Pancreas (tissue), 10 donors: ENCODE measurements at regions not wholly inside any gene's neighbourhood (a gene's known extent, or its start where the extent isn't known, plus 50 kb on each side); places are given as distances from the start of the nearest gene placed in this dataset.

ENCODE experiments used
- ATAC-seq, 4 donors: fragments of 200-7000 bp; cut with Tn5 transposase; one replicate each; pipeline versions ENCODE4 v1.8.0 to v1.9.1; 2020; ENCODE audit warnings: mild to moderate bottlenecking in 4 of 4, moderate library complexity in 4 of 4
- DNase-seq, 6 donors: peaks; one replicate each; pipeline ENCODE4 v3.0.0-alpha.2; 2020
- FAIRE-seq: peaks from 2 replicates; lab custom pipeline; 2012; peaks lifted over from hg19 to GRCh38; lab: Jason Lieb, UNC
- H3K27ac ChIP-seq, 4 donors: fragments of 200-600 bp; sonication (generic); 1 replicate in 3 of 4; 2 replicates in 1 of 4; pipeline versions ENCODE4 v1.5.0 to v1.8.0; 2020
- H3K27me3 ChIP-seq, 4 donors: fragments of 200-600 bp; one replicate each; pipeline ENCODE4 v1.8.0; 2021
- H3K36me3 ChIP-seq, 3 donors: fragments of 200-600 bp; sonication (generic) in 1 of 3; one replicate each; pipeline versions ENCODE4 v1.5.0 to v1.8.0; 2020 to 2021
- H3K4me1 ChIP-seq, 3 donors: fragments of 200-600 bp; one replicate each; pipeline ENCODE4 v1.8.0; 2021
- H3K4me3 ChIP-seq, 4 donors: fragments of 200-600 bp; sonication (generic) in 2 of 4; one replicate each; pipeline versions ENCODE4 v1.5.0 to v1.8.0; 2020 to 2021
- H3K9me3 ChIP-seq, 4 donors: fragments of 200-600 bp; one replicate each; pipeline ENCODE4 v1.8.0; 2021
- CTCF ChIP-seq, 4 donors: fragments of 200-600 bp; sonication (generic) in 3 of 4; IDR thresholded peaks; one replicate each; pipeline versions ENCODE4 v1.5.0 to v1.8.0; 2021; ENCODE audit warnings: antibody characterized with exemption in 4 of 4
- whole genome bisulfite sequencing, 2 donors: extraction: QIAGEN DNeasy Blood & Tissue Kit; methylation state at CpG; one replicate each; pipeline ENCODE4 v1.1.7; 2013; 5-methylcytosine and 5-hydroxymethylcytosine counted together
- intact Hi-C, 3 donors: fragments of 100-400 bp; cut with DNase I; formaldehyde crosslinking; loops; one replicate each; pipeline versions ENCODE4 v1.11.1 to v1.14.2; 2022
- donor health status: healthy with polysubstance abuse.
- donor health status: DM: no; HTN: no; CAD: no; lungs with moderate emphysema.
- donor health status: DM: no; HTN: no; CAD: no.
- donor health status: control.
- donor health status: control.
- donor health status: Bipolar disorder and iron deficiency.
- donor health status: DM: yes; HTN: yes; CAD: no.
- donor health status: DM: no; HTN: no; CAD: no.
- donor health status: DM: no; HTN: no; CAD: no.
- donor health status: DM: yes; HTN: yes; CAD: no.

GRCh38 chr11:28962502-28962901, 854.3 kb downstream of the METTL15 start:
- Histone ChIP-seq H3K9me3 (no peaks in the 10 kb centered on the region), H3K27me3 (no peaks in the 10 kb centered on the region), H3K27ac (no peak overlapping the region), H3K4me3 (no peak overlapping the region), H3K36me3 (no peaks in the 10 kb centered on the region), H3K4me1 (no peaks in the 10 kb centered on the region)
- DNase-seq, result no peak
- intact Hi-C loops, result no loop called here
- no peak for FAIRE-seq
- no peak for TF ChIP-seq CTCF (IDR thresholded peaks at IDR 0.05)
- 69 to 72% methylated on average over 5 of the region's 5 CpGs for WGBS, 2 donors
- ATAC-seq, result no peak

- Histone ChIP-seq H3K36me3 (no peaks in the 10 kb centered on the region), H3K4me1 (no peaks in the 10 kb centered on the region), H3K27me3 (no peaks in the 10 kb centered on the region), H3K4me3 (no peak overlapping the region), H3K9me3 (no peaks in the 10 kb centered on the region), H3K27ac (no peak overlapping the region)
- ATAC-seq (no peak), FAIRE-seq (no peak), DNase-seq (no peak)
- intact Hi-C loops, result no loop called here
- WGBS, 2 donors, result 23 to 40% methylated on average over 1 of the region's 1 CpG
- TF ChIP-seq CTCF (IDR thresholded peaks at IDR 0.05), result no peak
Observed at GRCh38 chr11:28961726-28962125, 853.5 kb downstream of the METTL15 start.

GRCh38 chr11:28956446-28956845, 848.3 kb downstream of the METTL15 start:
- ATAC-seq (no peak), DNase-seq (no peak), FAIRE-seq (no peak)
- intact Hi-C loops, result no loop called here
- Histone ChIP-seq H3K27ac (no peak overlapping the region), H3K4me3 (no peak overlapping the region), H3K27me3 (no peaks in the 10 kb centered on the region), H3K9me3 (no peaks in the 10 kb centered on the region), H3K36me3 (no peaks in the 10 kb centered on the region), H3K4me1 (no peaks in the 10 kb centered on the region)
- no peak for TF ChIP-seq CTCF (IDR thresholded peaks at IDR 0.05)
- WGBS, 2 donors, result 23 to 34% methylated on average over 3 of the region's 3 CpGs

GRCh38 chr11:28951191-28951590, 843.0 kb downstream of the METTL15 start:
- Histone ChIP-seq H3K4me1 (no peaks in the 10 kb centered on the region), H3K36me3 (no peaks in the 10 kb centered on the region), H3K27ac (no peak overlapping the region), H3K27me3 (no peaks in the 10 kb centered on the region), H3K4me3 (no peak overlapping the region), H3K9me3 (no peaks in the 10 kb centered on the region)
- WGBS, 2 donors, result 95 to 99% methylated on average over 1 of the region's 1 CpG
- FAIRE-seq, result no peak
- no peak for DNase-seq
- ATAC-seq, result no peak
- no peak for TF ChIP-seq CTCF (IDR thresholded peaks at IDR 0.05)
- intact Hi-C loops, result no loop called here

GRCh38 chr11:28939381-28939780, 831.2 kb downstream of the METTL15 start:
- no peak for ATAC-seq
- intact Hi-C loops, result no loop called here
- Histone ChIP-seq H3K9me3 (no peaks in the 10 kb centered on the region), H3K27me3 (no peaks in the 10 kb centered on the region), H3K4me3 (no peak overlapping the region), H3K36me3 (no peaks in the 10 kb centered on the region), H3K4me1 (no peaks in the 10 kb centered on the region), H3K27ac (no peak overlapping the region)
- FAIRE-seq, result no peak
- 46 to 57% methylated on average over 2 of the region's 2 CpGs for WGBS, 2 donors
- no peak for TF ChIP-seq CTCF (IDR thresholded peaks at IDR 0.05)
- no peak for DNase-seq
